Activated CD4-positive, alpha-beta T cell treated with anti-CD3 and anti-CD28 coated beads, Interleukin-10, Interleukin-2, amounts not matched to agents 100 ng/mL and 50 ng/mL, durations not matched to agents 16 hours and 8 hours (primary cell): ENCODE measurements at regions not wholly inside any gene's neighbourhood (a gene's known extent, or its start where the extent isn't known, plus 50 kb on each side); places are given as distances from the start of the nearest gene placed in this dataset.

Source experiments
- DNase-seq: peaks from one replicate; pipeline ENCODE4 v3.0.0-alpha.2; 2020

GRCh38 chr6:166106076-166106686 lies 61.5 kb downstream of the TBXT start:
- DNase-seq = peak; percentile 70

GRCh38 chr6:166105341-166106075 lies 62.1 kb downstream of the TBXT start:
- DNase-seq = no peak

- no peak for DNase-seq
Measured at GRCh38 chr6:166104872-166105271, 62.8 kb downstream of the TBXT start.

- no peak for DNase-seq
Measured at GRCh38 chr6:166104107-166104506, 63.5 kb downstream of the TBXT start.

GRCh38 chr6:166101819-166102419 lies 65.7 kb downstream of the TBXT start:
- DNase-seq = no peak

DNA sequence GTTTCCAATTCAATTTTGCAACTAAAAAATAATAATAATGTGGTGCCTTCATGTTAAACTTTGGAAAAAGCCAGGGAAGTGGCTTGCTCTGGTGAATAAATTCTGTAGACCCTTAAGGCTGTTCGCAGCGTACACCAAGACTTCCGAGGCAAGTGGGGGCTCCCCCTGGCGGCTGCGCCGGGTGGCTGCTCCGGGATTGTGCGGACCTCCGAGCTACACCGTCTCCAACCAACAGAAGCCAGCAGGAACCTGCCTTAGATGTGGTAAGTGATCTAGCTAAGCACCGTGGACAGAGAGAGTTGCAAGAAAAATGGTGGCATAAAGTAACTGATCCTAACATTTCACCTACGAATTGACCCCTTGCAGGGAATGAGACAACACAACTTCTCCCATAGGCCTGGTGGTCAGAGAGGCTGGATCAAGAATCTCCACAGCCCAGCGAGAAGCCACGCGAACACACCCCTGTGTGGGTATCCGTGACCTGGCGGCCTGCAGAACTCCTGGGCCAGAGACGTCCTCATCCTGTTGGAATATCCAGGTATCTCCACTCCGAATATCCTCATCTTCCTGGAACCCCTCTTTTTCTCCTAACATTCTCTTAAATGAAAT lies 69.6 kb downstream of the TBXT start:
- DNase-seq = peak; percentile 61

DNA sequence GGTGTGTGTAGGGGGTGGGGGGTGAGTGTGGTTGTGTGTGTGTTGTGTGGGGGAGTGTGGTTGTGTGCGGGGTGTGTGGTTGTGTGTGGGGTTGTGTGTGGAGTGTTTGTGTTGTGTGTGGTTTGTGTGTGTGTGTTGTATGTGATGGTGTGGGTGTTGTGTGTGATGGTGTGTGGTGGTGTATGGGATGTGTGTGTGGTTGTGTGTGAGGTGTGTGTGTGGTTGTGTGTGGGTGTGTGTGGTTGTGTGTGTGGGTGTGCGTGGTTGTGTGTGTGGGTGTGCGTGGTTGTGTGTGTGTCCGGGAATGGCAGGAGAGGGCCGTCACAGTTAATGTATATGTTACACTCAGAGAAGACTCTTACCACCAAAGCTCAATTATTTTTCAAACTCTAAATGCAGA lies 79.8 kb downstream of the TBXT start:
- no peak for DNase-seq

GRCh38 chr6:166087246-166087645 lies 80.4 kb downstream of the TBXT start:
- no peak for DNase-seq

GRCh38 chr6:166085500-166085899 lies 82.2 kb downstream of the TBXT start:
- DNase-seq = no peak

GRCh38 chr6:166084951-166085350 lies 82.7 kb downstream of the TBXT start:
- DNase-seq = no peak

DNA sequence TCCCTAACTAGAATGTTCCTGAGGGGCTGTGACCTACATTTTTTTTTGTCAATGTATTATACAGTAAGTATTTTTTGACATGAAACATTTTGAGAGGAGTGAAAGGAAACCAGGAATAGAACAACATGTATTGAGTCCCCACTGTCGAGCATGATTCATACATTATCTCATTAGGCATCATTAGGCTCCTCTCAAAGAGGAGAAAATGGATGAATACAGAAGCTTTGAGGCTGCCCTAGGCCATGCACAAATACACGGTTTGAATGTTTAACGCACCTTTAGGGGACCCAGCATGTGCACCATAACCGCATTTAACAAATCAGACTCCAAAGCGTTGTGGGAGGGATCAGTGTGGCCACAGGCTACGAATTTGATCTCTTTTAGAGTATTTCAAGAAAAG lies 87.8 kb downstream of the TBXT start:
- DNase-seq = no peak

DNA sequence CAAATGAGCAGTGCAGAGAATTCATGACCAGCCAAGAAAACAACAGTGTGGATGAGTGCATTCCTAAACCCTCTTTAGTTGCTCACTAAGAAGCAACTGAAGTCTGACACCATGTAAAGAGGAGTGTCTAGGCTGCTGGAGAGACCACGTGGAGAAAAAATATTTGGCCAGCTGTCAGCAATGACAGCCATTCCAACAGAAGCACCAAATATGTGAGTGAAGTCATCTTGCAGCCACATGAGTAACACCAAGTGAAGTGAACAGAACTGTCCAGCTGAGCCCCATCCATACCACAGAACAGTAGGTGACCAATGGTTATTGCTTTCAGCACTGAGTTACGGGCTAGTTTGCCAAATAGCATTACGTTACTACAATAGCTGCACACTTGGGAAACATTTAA lies 89.4 kb downstream of the TBXT start:
- DNase-seq = no peak

GRCh38 chr6:166076625-166077024 lies 91.0 kb downstream of the TBXT start:
- no peak for DNase-seq

DNA sequence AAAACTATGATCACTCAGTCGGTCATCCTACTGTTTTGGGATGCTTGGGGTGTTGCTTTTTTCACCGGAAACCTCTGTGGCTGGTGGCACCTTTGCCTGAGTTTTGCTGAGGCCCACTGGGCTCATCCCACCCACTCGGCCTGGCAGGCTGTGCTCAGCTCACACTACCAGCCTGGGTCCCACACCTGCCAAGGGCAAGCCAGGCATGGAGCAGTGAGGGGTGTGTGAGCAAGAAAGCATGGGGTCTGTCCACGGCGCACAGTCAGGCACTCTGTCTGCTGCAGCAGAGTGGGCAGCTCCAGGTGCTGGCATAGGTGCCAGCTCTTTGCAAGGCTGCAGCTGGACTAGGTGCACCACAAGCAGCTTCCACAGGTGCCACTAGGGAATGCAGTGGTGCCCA lies 91.7 kb downstream of the TBXT start:
- DNase-seq = no peak

- DNase-seq = no peak
Measured at GRCh38 chr6:166075186-166075585, 92.5 kb downstream of the TBXT start.

DNA sequence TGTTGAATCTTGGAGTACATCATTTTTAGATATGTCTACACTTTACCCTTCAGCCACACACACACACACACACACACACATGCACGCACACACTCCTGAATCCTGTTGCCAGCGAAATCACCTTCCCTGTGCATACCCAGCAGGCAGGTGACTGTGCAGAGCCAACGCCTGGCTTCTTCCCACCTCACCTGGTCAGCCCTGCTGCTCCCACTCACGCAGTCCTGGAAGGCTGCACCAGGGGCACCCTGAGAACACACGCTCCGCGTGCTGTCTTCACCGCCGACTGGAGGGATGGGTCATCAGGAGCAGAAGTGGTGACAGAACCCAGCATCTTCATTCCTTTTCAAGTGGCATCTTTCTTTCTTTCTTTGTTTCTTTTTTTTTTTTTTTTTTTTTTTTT lies 94.6 kb downstream of the TBXT start:
- DNase-seq = no peak

- DNase-seq = no peak
Measured at GRCh38 chr6:166068768-166069167, 98.9 kb downstream of the TBXT start.

GRCh38 chr6:166058064-166058739 lies 109.4 kb downstream of the TBXT start:
- no peak for DNase-seq

- no peak for DNase-seq
Measured at GRCh38 chr6:166057431-166057830, 110.2 kb downstream of the TBXT start.

DNA sequence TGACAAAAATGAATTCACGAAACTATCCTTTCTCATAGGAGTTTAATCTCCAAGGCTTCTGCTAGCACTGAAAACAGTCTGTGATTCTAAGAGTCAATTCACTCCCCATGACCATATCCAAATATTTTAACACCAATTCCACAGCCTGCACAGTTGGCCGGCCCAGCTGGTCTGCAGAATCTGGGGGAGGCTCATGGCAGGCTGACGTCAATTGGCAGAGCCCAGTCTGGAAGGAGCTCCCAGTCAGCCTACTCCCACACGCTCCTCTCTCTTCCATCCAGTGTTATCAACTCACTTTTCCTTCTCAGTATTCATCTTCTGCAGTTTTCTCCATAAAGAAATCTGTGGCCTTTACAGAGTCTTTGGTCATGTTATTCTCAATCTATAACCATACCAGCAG lies 111.0 kb downstream of the TBXT start:
- no peak for DNase-seq

DNA sequence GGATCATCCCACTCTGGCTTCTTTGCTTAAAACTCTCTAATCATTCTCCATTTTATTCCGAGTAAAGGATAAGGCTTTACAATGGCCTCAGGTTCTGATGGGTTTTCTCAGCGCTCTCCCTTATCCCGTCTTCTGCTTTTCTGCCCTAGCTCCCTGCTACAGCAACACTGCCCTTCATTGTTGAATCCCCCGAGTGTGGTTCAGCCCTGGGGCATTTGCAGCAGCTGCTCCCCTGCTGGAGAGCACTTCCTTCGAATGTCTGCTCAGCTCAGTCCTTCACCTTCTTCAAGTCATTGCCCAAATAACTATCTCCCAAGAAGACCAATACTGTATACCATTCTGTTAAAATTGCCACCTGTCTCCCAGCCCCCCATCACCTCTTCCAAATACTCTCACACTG lies 111.8 kb downstream of the TBXT start:
- no peak for DNase-seq

- no peak for DNase-seq
Measured at GRCh38 chr6:166052837-166053236, 114.8 kb downstream of the TBXT start.

DNA sequence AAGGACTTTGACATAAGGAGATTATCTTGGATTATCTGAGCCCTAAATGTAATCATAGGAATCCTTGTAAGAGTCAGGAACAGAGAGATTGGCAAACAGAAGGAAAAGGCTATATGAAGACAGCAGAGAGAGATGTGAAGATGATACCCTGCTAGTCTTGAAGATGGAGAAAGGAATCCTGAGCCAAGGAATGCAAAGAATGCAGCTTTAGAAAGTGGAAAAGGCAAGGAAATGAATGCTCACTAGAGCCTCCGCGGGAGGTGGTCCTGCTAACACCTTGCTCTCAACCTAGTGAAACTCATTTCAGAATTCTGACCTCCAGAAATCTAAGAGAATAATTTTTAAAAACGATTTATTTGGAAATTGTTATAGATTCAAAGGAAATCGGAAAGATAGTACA lies 117.1 kb downstream of the TBXT start:
- DNase-seq = no peak

- no peak for DNase-seq
Measured at GRCh38 chr6:166046982-166047381, 120.7 kb downstream of the TBXT start.
